HEK293 (cell line): ENCODE measurements at regions not wholly inside any gene's neighbourhood (a gene's known extent, or its start where the extent isn't known, plus 50 kb on each side); places are given as distances from the start of the nearest gene placed in this dataset.

Experiments
- CTCF ChIA-PET: fragments of 350-600 bp; formaldehyde crosslinking; extraction: SDS; loops from one replicate; lab custom pipeline; 2021; ENCODE audit warnings: antibody characterized with exemption; lab: Yijun Ruan, JAX
- POLR2A ChIA-PET: fragments of 300-600 bp; formaldehyde crosslinking; extraction: SDS; loops from one replicate; lab custom pipeline; 2020; ENCODE audit warnings: antibody characterized with exemption, inconsistent platforms; lab: Yijun Ruan, JAX
- H3K27ac ChIP-seq: fragments of 200-500 bp; sonication (Bioruptor generic); 2 replicates; pipeline ENCODE4 v1.5.1; 2014; ENCODE audit warnings: low read depth, low read length, control low read depth, inconsistent platforms; ENCODE audit errors: extremely low read depth
- H3K36me3 ChIP-seq, 2 experiments: fragments of 200-500 bp in 1 of 2; sonication (Bioruptor generic) in 1 of 2; 1 replicate in 1 of 2; 2 replicates in 1 of 2; pipeline ENCODE4 v1.5.1; 2014 to 2017; ENCODE audit warnings: inconsistent platforms in 2 of 2, low read length in 2 of 2; ENCODE audit not compliant: control insufficient read depth in 2 of 2, insufficient read depth in 1 of 2
- H3K4me1 ChIP-seq: fragments of 200-500 bp; sonication (Bioruptor generic); 2 replicates; pipeline ENCODE4 v1.5.1; 2014; ENCODE audit warnings: mild to moderate bottlenecking, low read length, inconsistent platforms; ENCODE audit not compliant: control insufficient read depth, insufficient read depth
- H3K4me3 ChIP-seq: 2 replicates; pipeline ENCODE4 v1.5.1; 2011; ENCODE audit warnings: low read depth, mild to moderate bottlenecking, control low read depth, low read length, moderate library complexity
- H3K9me3 ChIP-seq: fragments of 200-500 bp; sonication (Bioruptor generic); 2 replicates; pipeline ENCODE4 v1.5.1; 2014; ENCODE audit warnings: low read depth, low read length, inconsistent platforms; ENCODE audit not compliant: control insufficient read depth, insufficient read depth
- GFI1B ChIP-seq: fragments of 450-650 bp; formaldehyde crosslinking; IDR thresholded peaks from 2 replicates; pipeline ENCODE4 v1.5.1; 2016; ENCODE audit warnings: missing biosample characterization, missing genetic modification characterization
- IKZF3 ChIP-seq: fragments of 450-650 bp; IDR thresholded peaks from 2 replicates; pipeline ENCODE4 v1.5.0; 2018; ENCODE audit warnings: missing biosample characterization, mild to moderate bottlenecking, missing genetic modification characterization, moderate library complexity
- RBAK ChIP-seq: fragments of 450-650 bp; formaldehyde crosslinking; IDR thresholded peaks from 2 replicates; pipeline ENCODE4 v1.5.1; 2016; ENCODE audit warnings: missing biosample characterization, missing genetic modification characterization
- REPIN1 ChIP-seq: fragments of 450-650 bp; formaldehyde crosslinking; IDR thresholded peaks from 2 replicates; pipeline ENCODE4 v1.5.1; 2017; ENCODE audit warnings: missing biosample characterization, missing genetic modification characterization, low read depth
- SP7 ChIP-seq: fragments of 450-650 bp; formaldehyde crosslinking; IDR thresholded peaks from 2 replicates; pipeline ENCODE4 v1.5.1; 2016; ENCODE audit warnings: missing biosample characterization, missing genetic modification characterization
- YY1 ChIP-seq: fragments of 450-650 bp; formaldehyde crosslinking; IDR thresholded peaks from 2 replicates; pipeline ENCODE4 v1.5.1; 2018; ENCODE audit warnings: missing biosample characterization, missing genetic modification characterization
- ZFHX2 ChIP-seq: fragments of 450-650 bp; formaldehyde crosslinking; conservative IDR thresholded peaks from 2 replicates; pipeline ENCODE4 v1.5.1; 2016; ENCODE audit warnings: missing biosample characterization, missing genetic modification characterization
- ZNF155 ChIP-seq: fragments of 450-650 bp; formaldehyde crosslinking; IDR thresholded peaks from 2 replicates; pipeline ENCODE4 v1.5.1; 2016; ENCODE audit warnings: missing biosample characterization, missing genetic modification characterization
- ZNF184 ChIP-seq: fragments of 450-650 bp; IDR thresholded peaks from 2 replicates; pipeline ENCODE4 v1.5.1; 2018; ENCODE audit warnings: missing biosample characterization, mild to moderate bottlenecking, missing genetic modification characterization
- ZNF211 ChIP-seq: fragments of 450-650 bp; formaldehyde crosslinking; IDR thresholded peaks from 2 replicates; pipeline ENCODE4 v1.5.1; 2016; ENCODE audit warnings: low read depth, missing biosample characterization, missing genetic modification characterization
- ZNF214 ChIP-seq: fragments of 450-650 bp; formaldehyde crosslinking; IDR thresholded peaks from 2 replicates; pipeline ENCODE4 v1.5.1; 2017; ENCODE audit warnings: missing biosample characterization, mild to moderate bottlenecking, missing genetic modification characterization, borderline replicate concordance
- ZNF266 ChIP-seq: fragments of 450-650 bp; formaldehyde crosslinking; IDR thresholded peaks from 2 replicates; pipeline ENCODE4 v1.5.1; 2016; ENCODE audit warnings: missing biosample characterization, missing genetic modification characterization, low read depth
- ZNF274 ChIP-seq, 2 experiments: fragments of 200-500 bp in 1 of 2; fragments of 450-650 bp in 1 of 2; sonication (Bioruptor generic) in 1 of 2; formaldehyde crosslinking in 1 of 2; IDR thresholded peaks; 2 replicates each; pipeline versions ENCODE4 v1.5.1 to v1.6.1; 2014 to 2016; ENCODE audit warnings: borderline replicate concordance in 1 of 2, inconsistent platforms in 1 of 2, low read length in 1 of 2, missing biosample characterization in 1 of 2, missing genetic modification characterization in 1 of 2
- ZNF341 ChIP-seq: fragments of 450-650 bp; formaldehyde crosslinking; IDR thresholded peaks from 2 replicates; pipeline ENCODE4; 2016; ENCODE audit warnings: low read depth, missing biosample characterization, missing genetic modification characterization
- ZNF585B ChIP-seq: fragments of 450-650 bp; formaldehyde crosslinking; IDR thresholded peaks from 2 replicates; pipeline ENCODE4 v1.5.1; 2016; ENCODE audit warnings: missing biosample characterization, missing genetic modification characterization
- ZNF670 ChIP-seq: fragments of 450-650 bp; formaldehyde crosslinking; IDR thresholded peaks from 2 replicates; pipeline ENCODE4 v1.5.1; 2016; ENCODE audit warnings: missing biosample characterization, missing genetic modification characterization, low read depth
- ZNF677 ChIP-seq: fragments of 450-650 bp; IDR thresholded peaks from 2 replicates; pipeline ENCODE4 v1.5.0; 2018; ENCODE audit warnings: missing biosample characterization, mild to moderate bottlenecking, missing genetic modification characterization, moderate library complexity
- ZNF692 ChIP-seq: fragments of 450-650 bp; formaldehyde crosslinking; IDR thresholded peaks from 2 replicates; pipeline ENCODE4 v1.5.1; 2016; ENCODE audit warnings: missing biosample characterization, missing genetic modification characterization
- ZNF791 ChIP-seq: fragments of 450-650 bp; formaldehyde crosslinking; IDR thresholded peaks from 2 replicates; pipeline ENCODE4 v1.5.1; 2016; ENCODE audit warnings: missing biosample characterization, missing genetic modification characterization
- TF ChIP-seq, protein P1 (sequence below): fragments of 450-650 bp; formaldehyde crosslinking; IDR thresholded peaks from 2 replicates; pipeline ENCODE4 v1.5.1; 2016; ENCODE audit warnings: missing biosample characterization, missing genetic modification characterization
- TF ChIP-seq, protein P2 (sequence below): fragments of 450-650 bp; formaldehyde crosslinking; conservative IDR thresholded peaks from 2 replicates; pipeline ENCODE4 v1.5.1; 2016; ENCODE audit warnings: low read depth, missing biosample characterization, missing genetic modification characterization
- TF ChIP-seq, protein P3 (sequence below): fragments of 450-650 bp; formaldehyde crosslinking; IDR thresholded peaks from 2 replicates; pipeline ENCODE4 v1.5.1; 2016; ENCODE audit warnings: missing biosample characterization, missing genetic modification characterization
- TF ChIP-seq, protein P4 (sequence below): fragments of 450-650 bp; formaldehyde crosslinking; IDR thresholded peaks from 2 replicates; pipeline ENCODE4 v1.5.1; 2016; ENCODE audit warnings: missing biosample characterization, missing genetic modification characterization

DNA sequence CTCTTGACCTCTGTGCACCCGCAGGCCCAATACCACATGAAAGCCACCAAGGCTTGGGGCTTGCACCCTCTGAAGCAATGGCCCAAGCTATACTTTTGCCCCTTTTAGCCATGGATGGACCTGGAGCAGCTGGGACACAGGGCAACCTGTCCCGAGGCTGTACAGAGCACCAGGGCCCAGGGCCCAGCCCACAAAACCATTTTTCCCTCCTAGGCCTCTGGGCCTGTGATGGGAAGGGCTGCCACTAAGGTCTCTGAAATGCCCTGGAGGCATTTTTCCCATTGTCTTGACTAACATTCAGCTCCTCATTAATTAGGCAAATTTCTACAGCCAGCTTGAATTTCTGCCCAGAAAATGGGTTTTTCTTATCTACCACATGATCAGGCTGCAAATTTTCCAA lies 79.9 kb upstream of the GABRA3 start:
- CTCF ChIA-PET: no interaction called here
- no peaks in the 10 kb centered on the region; the same call in 1 of the 2 replicates for H3K9me3 ChIP-seq
- TF ChIP-seq ZNF677 (tag by site-specific recombination) (no peak), ZNF155 (tag by site-specific recombination) (no peak), ZNF585B (tag by site-specific recombination) (peak; percentile 89)

GRCh38 chrX:152537373-152537772 lies 86.3 kb upstream of the GABRA3 start:
- no peak overlapping the region for H3K4me3 ChIP-seq
- CTCF ChIA-PET: no interaction called here

More for the DNA sequence above, 79.9 kb upstream of the GABRA3 start:
- Histone ChIP-seq H3K27ac (no peak overlapping the region), H3K36me3 (no peaks in the 10 kb centered on the region), H3K4me3 (no peak overlapping the region), H3K4me1 (no peaks in the 10 kb centered on the region)
- POLR2A ChIA-PET: no interaction called here

DNA sequence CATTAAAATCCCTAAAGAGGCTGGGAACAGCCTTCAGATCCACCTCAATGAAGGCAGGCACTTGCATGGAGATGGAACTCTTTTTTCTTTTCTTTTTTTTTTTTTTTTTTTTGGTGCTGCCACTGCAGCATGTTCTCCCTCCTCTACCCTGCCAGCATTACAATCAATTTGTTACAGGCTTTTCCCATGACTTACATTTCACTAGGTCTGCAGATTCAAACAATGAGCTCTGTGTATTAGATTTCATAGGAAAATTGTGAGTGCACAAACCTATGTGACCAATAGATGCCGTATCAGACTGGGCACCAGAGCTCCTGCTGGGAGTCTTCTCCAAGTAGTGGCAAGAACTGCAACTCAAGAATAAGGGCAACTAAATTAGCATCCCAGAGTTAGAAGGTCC lies 63.8 kb upstream of the GABRQ start:
- ChIA-PET CTCF (no interaction called here), POLR2A (interaction anchor here (0.7 kb wide), 1 partner anchor 22 kb away, joined by 7 read pairs; no protein-coding TSS in a partner anchor)
- Histone ChIP-seq H3K9me3 (no peaks in the 10 kb centered on the region), H3K36me3 (no peaks in the 10 kb centered on the region), H3K27ac (no peak overlapping the region), H3K4me3 (no peak overlapping the region), H3K4me1 (no peaks in the 10 kb centered on the region)
- TF ChIP-seq ZNF266 (tag by site-specific recombination) (no peak), ZNF184 (tag by site-specific recombination) (no peak), IKZF3 (tag by site-specific recombination) (no peak), ZNF341 (tag by site-specific recombination) (no peak), ZNF791 (tag by site-specific recombination) (no peak), YY1 (tag by site-specific recombination) (no peak), ZNF274 (IDR thresholded peaks at IDR 0.05; ENCODE audit: low read length) (no peak), ZNF274 (tag by site-specific recombination; IDR thresholded peaks at IDR 0.05; ENCODE audit: borderline replicate concordance) (no peak), REPIN1 (tag by site-specific recombination) (no peak), ZNF214 (tag by site-specific recombination) (no peak), GFI1B (tag by site-specific recombination) (no peak), ZNF211 (tag by site-specific recombination) (no peak), SP7 (tag by site-specific recombination) (no peak), ZNF692 (tag by site-specific recombination) (no peak), ZNF670 (tag by site-specific recombination) (no peak), ZNF677 (tag by site-specific recombination) (no peak), ZNF155 (tag by site-specific recombination) (no peak)
- TF ChIP-seq, protein P1, sequence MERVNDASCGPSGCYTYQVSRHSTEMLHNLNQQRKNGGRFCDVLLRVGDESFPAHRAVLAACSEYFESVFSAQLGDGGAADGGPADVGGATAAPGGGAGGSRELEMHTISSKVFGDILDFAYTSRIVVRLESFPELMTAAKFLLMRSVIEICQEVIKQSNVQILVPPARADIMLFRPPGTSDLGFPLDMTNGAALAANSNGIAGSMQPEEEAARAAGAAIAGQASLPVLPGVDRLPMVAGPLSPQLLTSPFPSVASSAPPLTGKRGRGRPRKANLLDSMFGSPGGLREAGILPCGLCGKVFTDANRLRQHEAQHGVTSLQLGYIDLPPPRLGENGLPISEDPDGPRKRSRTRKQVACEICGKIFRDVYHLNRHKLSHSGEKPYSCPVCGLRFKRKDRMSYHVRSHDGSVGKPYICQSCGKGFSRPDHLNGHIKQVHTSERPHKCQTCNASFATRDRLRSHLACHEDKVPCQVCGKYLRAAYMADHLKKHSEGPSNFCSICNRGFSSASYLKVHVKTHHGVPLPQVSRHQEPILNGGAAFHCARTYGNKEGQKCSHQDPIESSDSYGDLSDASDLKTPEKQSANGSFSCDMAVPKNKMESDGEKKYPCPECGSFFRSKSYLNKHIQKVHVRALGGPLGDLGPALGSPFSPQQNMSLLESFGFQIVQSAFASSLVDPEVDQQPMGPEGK (tag by site-specific recombination): no peak
- TF ChIP-seq, protein P2, sequence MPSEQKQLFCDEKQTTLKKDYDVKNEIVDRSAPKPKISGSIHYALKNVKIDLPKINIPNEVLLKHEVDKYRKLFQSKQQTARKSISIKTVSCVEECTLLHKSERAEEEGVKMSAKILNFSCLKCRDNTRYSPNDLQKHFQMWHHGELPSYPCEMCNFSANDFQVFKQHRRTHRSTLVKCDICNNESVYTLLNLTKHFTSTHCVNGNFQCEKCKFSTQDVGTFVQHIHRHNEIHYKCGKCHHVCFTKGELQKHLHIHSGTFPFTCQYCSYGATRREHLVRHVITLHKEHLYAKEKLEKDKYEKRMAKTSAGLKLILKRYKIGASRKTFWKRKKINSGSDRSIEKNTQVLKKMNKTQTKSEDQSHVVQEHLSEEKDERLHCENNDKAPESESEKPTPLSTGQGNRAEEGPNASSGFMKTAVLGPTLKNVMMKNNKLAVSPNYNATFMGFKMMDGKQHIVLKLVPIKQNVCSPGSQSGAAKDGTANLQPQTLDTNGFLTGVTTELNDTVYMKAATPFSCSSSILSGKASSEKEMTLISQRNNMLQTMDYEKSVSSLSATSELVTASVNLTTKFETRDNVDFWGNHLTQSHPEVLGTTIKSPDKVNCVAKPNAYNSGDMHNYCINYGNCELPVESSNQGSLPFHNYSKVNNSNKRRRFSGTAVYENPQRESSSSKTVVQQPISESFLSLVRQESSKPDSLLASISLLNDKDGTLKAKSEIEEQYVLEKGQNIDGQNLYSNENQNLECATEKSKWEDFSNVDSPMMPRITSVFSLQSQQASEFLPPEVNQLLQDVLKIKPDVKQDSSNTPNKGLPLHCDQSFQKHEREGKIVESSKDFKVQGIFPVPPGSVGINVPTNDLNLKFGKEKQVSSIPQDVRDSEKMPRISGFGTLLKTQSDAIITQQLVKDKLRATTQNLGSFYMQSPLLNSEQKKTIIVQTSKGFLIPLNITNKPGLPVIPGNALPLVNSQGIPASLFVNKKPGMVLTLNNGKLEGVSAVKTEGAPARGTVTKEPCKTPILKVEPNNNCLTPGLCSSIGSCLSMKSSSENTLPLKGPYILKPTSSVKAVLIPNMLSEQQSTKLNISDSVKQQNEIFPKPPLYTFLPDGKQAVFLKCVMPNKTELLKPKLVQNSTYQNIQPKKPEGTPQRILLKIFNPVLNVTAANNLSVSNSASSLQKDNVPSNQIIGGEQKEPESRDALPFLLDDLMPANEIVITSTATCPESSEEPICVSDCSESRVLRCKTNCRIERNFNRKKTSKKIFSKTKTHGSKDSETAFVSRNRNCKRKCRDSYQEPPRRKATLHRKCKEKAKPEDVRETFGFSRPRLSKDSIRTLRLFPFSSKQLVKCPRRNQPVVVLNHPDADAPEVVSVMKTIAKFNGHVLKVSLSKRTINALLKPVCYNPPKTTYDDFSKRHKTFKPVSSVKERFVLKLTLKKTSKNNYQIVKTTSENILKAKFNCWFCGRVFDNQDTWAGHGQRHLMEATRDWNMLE (tag by site-specific recombination): no peak
- TF ChIP-seq, protein P3, sequence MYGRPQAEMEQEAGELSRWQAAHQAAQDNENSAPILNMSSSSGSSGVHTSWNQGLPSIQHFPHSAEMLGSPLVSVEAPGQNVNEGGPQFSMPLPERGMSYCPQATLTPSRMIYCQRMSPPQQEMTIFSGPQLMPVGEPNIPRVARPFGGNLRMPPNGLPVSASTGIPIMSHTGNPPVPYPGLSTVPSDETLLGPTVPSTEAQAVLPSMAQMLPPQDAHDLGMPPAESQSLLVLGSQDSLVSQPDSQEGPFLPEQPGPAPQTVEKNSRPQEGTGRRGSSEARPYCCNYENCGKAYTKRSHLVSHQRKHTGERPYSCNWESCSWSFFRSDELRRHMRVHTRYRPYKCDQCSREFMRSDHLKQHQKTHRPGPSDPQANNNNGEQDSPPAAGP: no peak

More at GRCh38 chrX:152537373-152537772, 86.3 kb upstream of the GABRA3 start:
- no peaks in the 10 kb centered on the region for H3K4me1 ChIP-seq
- TF ChIP-seq ZFHX2 (tag by site-specific recombination): no peak
- TF ChIP-seq, protein P4, sequence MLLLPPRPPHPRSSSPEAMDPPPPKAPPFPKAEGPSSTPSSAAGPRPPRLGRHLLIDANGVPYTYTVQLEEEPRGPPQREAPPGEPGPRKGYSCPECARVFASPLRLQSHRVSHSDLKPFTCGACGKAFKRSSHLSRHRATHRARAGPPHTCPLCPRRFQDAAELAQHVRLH (tag by site-specific recombination): no peak
- no peak for TF ChIP-seq RBAK
- TF ChIP-seq, all 188 proteins: peak for 0
- Histone ChIP-seq H3K27ac (no peak overlapping the region), H3K9me3 (no peaks in the 10 kb centered on the region), H3K36me3 (no peaks in the 10 kb centered on the region)
- POLR2A ChIA-PET: interaction anchor here (0.6 kb wide), 1 partner anchor 403 kb away, joined by 5 read pairs; no protein-coding TSS in a partner anchor
